ENCODE measurements at regions not wholly inside any gene's neighbourhood (a gene's known extent, or its start where the extent isn't known, plus 50 kb on each side); places are given as distances from the start of the nearest gene placed in this dataset.

- TF ChIP-seq CTCF (IDR thresholded peaks at IDR 0.05; ENCODE audit: insufficient read depth, low read depth, low read length) = no peak
- TF ChIP-seq EZH2 (IDR thresholded peaks at IDR 0.05; ENCODE audit: insufficient read depth, low read length) = no peak
These were observed 250.5 kb downstream of the NRIP1 start for GRCh38 chr21:14814282-14814681.

All from astrocyte (in vitro differentiated cells and primary cell).